Ishikawa (cell line): ENCODE measurements at regions not wholly inside any gene's neighbourhood (a gene's known extent, or its start where the extent isn't known, plus 50 kb on each side); places are given as distances from the start of the nearest gene placed in this dataset.

Experiments
- CEBPB ChIP-seq: IDR thresholded peaks from 2 replicates; pipeline ENCODE4 v1.6.1; 2012
- CREB1 ChIP-seq: IDR thresholded peaks from 2 replicates; pipeline ENCODE4 v1.6.1; 2012; ENCODE audit warnings: low read depth
- EGR1 ChIP-seq: IDR thresholded peaks from 2 replicates; pipeline ENCODE4 v1.6.1; 2012
- EP300 ChIP-seq: IDR thresholded peaks from 2 replicates; pipeline ENCODE4 v1.6.1; 2012; ENCODE audit warnings: borderline replicate concordance
- FOXM1 ChIP-seq: IDR thresholded peaks from 2 replicates; pipeline ENCODE4 v1.6.1; 2012; ENCODE audit warnings: low read depth, borderline replicate concordance
- MAX ChIP-seq: IDR thresholded peaks from 2 replicates; pipeline ENCODE4 v1.6.1; 2012
- NFIC ChIP-seq: IDR thresholded peaks from 2 replicates; pipeline ENCODE4 v1.6.1; 2012
- RAD21 ChIP-seq: IDR thresholded peaks from 2 replicates; pipeline ENCODE4 v1.6.1; 2012; ENCODE audit warnings: low read depth
- REST ChIP-seq: IDR thresholded peaks from 2 replicates; pipeline ENCODE4 v1.6.1; 2012; ENCODE audit warnings: low read depth, mild to moderate bottlenecking
- TAF1 ChIP-seq: IDR thresholded peaks from 2 replicates; pipeline ENCODE4 v1.6.1; 2012; ENCODE audit warnings: low read depth, mild to moderate bottlenecking
- TCF12 ChIP-seq: IDR thresholded peaks from 2 replicates; pipeline ENCODE4 v1.6.1; 2012; ENCODE audit warnings: low read depth
- TEAD4 ChIP-seq: IDR thresholded peaks from 2 replicates; pipeline ENCODE4 v1.6.1; 2012
- USF1 ChIP-seq: IDR thresholded peaks from 2 replicates; pipeline ENCODE4 v1.6.1; 2012
- YY1 ChIP-seq: IDR thresholded peaks from 2 replicates; pipeline ENCODE4 v1.6.1; 2012; ENCODE audit warnings: low read depth
- ZBTB7A ChIP-seq: IDR thresholded peaks from 2 replicates; pipeline ENCODE4 v1.6.1; 2012; ENCODE audit warnings: low read depth

- TF ChIP-seq TCF12, result no peak
- TF ChIP-seq REST, result no peak
- no peak for TF ChIP-seq ZBTB7A
- no peak for TF ChIP-seq USF1
- no peak for TF ChIP-seq CREB1
- no peak for TF ChIP-seq TEAD4
- TF ChIP-seq EP300, result no peak
- TF ChIP-seq TAF1, result no peak
- no peak for TF ChIP-seq RAD21
- TF ChIP-seq EGR1, result no peak
- no peak for TF ChIP-seq YY1
- no peak for TF ChIP-seq NFIC
Measured at GRCh38 chr2:58484629-58485028, 243.5 kb upstream of the FANCL start.

- TF ChIP-seq TAF1 (no peak), EP300 (no peak), FOXM1 (no peak), EGR1 (no peak), ZBTB7A (no peak), TEAD4 (no peak), USF1 (no peak), CREB1 (no peak)
Measured at GRCh38 chr2:58484221-58484620, 243.1 kb upstream of the FANCL start.

GRCh38 chr2:58483307-58483706, 242.2 kb upstream of the FANCL start:
- TF ChIP-seq FOXM1 (no peak), USF1 (no peak), TAF1 (no peak), CREB1 (no peak), EP300 (no peak), MAX (no peak), REST (no peak)

GRCh38 chr2:58481670-58482069, 240.5 kb upstream of the FANCL start:
- TF ChIP-seq USF1, result no peak

- TF ChIP-seq ZBTB7A (no peak), RAD21 (no peak), TCF12 (no peak), USF1 (no peak), CEBPB (no peak), NFIC (no peak), EP300 (no peak), EGR1 (no peak), REST (no peak), TEAD4 (no peak), TAF1 (no peak), FOXM1 (no peak), YY1 (no peak), CREB1 (no peak), MAX (no peak)
Measured at GRCh38 chr2:58480141-58480540, 239.0 kb upstream of the FANCL start.
